IMR-90 (cell line): ENCODE measurements at regions not wholly inside any gene's neighbourhood (a gene's known extent, or its start where the extent isn't known, plus 50 kb on each side); places are given as distances from the start of the nearest gene placed in this dataset.

Experiments used
- ATAC-seq: fragments of 200-7000 bp; cut with Tn5 transposase; 2 replicates; pipeline ENCODE4 v1.9.1; 2020; ENCODE audit warnings: low read depth, mild to moderate bottlenecking, moderate library complexity
- BruUV-seq: library from RNA; stranded (reverse); fragments of 400-500 nt; replicated peaks from 2 replicates; lab custom pipeline; 2021; lab: Mats Ljungman, UMichigan
- CTCF ChIA-PET: fragments of 300-600 bp; formaldehyde crosslinking; extraction: SDS; loops from one replicate; lab custom pipeline; 2021; ENCODE audit warnings: antibody characterized with exemption; lab: Yijun Ruan, JAX
- POLR2A ChIA-PET: fragments of 300-600 bp; sonication (Branson Sonifier 250); formaldehyde crosslinking; loops from one replicate; lab custom pipeline; 2022; ENCODE audit warnings: antibody characterized with exemption; ENCODE audit not compliant: unreplicated experiment; lab: Charles Lee
- DNase-seq: peaks from one replicate; pipeline ENCODE4 v3.0.0; 2013
- H2AFZ ChIP-seq: replicated peaks from 2 replicates; pipeline ENCODE3; 2013; ENCODE audit warnings: low read length, mild to moderate bottlenecking; ENCODE audit not compliant: poor library complexity
- H2AK5ac ChIP-seq: 2 replicates; pipeline ENCODE4 v1.6.1; 2013; ENCODE audit warnings: low read depth, low read length, inconsistent platforms
- H2AK9ac ChIP-seq: replicated peaks from 2 replicates; pipeline ENCODE3; 2013; ENCODE audit warnings: mild to moderate bottlenecking, low read depth, low read length, moderate library complexity; ENCODE audit not compliant: poor library complexity
- H2BK120ac ChIP-seq: 2 replicates; pipeline ENCODE4 v1.6.1; 2013; ENCODE audit warnings: low read depth, low read length, inconsistent platforms
- H2BK15ac ChIP-seq: 3 replicates; pipeline ENCODE4 v1.6.1; 2013; ENCODE audit warnings: low read depth, low read length, inconsistent platforms
- H2BK20ac ChIP-seq: 2 replicates; pipeline ENCODE4 v1.6.1; 2013; ENCODE audit warnings: low read depth, mild to moderate bottlenecking, inconsistent platforms, low read length, moderate library complexity
- H2BK5ac ChIP-seq: 2 replicates; pipeline ENCODE4 v1.6.1; 2013; ENCODE audit warnings: mild to moderate bottlenecking, low read depth, low read length, inconsistent platforms; ENCODE audit not compliant: poor library complexity, severe bottlenecking
- H3K14ac ChIP-seq: replicated peaks from 2 replicates; pipeline ENCODE4 v1.6.1; 2013; ENCODE audit warnings: low read depth, low read length, inconsistent platforms
- H3K18ac ChIP-seq: 2 replicates; pipeline ENCODE4 v1.6.1; 2013; ENCODE audit warnings: low read depth, low read length, control low read depth
- H3K23ac ChIP-seq: 2 replicates; pipeline ENCODE4 v1.6.1; 2013; ENCODE audit warnings: low read depth, low read length, inconsistent platforms
- H3K27ac ChIP-seq: 2 replicates; pipeline ENCODE4 v1.5.1; 2013; ENCODE audit warnings: mild to moderate bottlenecking, control low read depth, low read length; ENCODE audit not compliant: insufficient read depth
- H3K27me3 ChIP-seq: 2 replicates; pipeline ENCODE4 v1.6.1; 2013; ENCODE audit warnings: low read length; ENCODE audit not compliant: control insufficient read depth, insufficient read depth
- H3K36me3 ChIP-seq: 2 replicates; pipeline ENCODE4 v1.6.1; 2013; ENCODE audit warnings: low read length, mixed read lengths; ENCODE audit not compliant: control insufficient read depth, insufficient read depth
- H3K4ac ChIP-seq: 2 replicates; pipeline ENCODE4 v1.6.1; 2013; ENCODE audit warnings: low read depth, low read length, inconsistent platforms
- H3K4me1 ChIP-seq: 2 replicates; pipeline ENCODE4 v1.6.1; 2013; ENCODE audit warnings: low read length, mixed read lengths; ENCODE audit not compliant: control insufficient read depth, insufficient read depth
- H3K4me2 ChIP-seq: 2 replicates; pipeline ENCODE4 v1.6.1; 2013; ENCODE audit warnings: low read depth, mild to moderate bottlenecking, control low read depth, low read length, moderate library complexity
- H3K4me3 ChIP-seq: 2 replicates; pipeline ENCODE4 v1.5.1; 2013; ENCODE audit warnings: low read depth, mild to moderate bottlenecking, control low read depth, low read length, moderate library complexity; ENCODE audit not compliant: insufficient read depth
- H3K56ac ChIP-seq: 2 replicates; pipeline ENCODE4 v1.6.1; 2013; ENCODE audit warnings: low read length, inconsistent platforms; ENCODE audit not compliant: insufficient read depth; ENCODE audit errors: extremely low read depth
- H3K79me1 ChIP-seq, 2 experiments: 2 replicates each; pipeline ENCODE4 v1.6.1; 2013; ENCODE audit warnings: low read length in 2 of 2, inconsistent platforms in 1 of 2, low read depth in 1 of 2
- H3K9ac ChIP-seq: 2 replicates; pipeline ENCODE4 v1.6.1; 2013; ENCODE audit warnings: low read depth, low read length, control low read depth
- H3K9me1 ChIP-seq: 2 replicates; pipeline ENCODE4 v1.6.1; 2013; ENCODE audit warnings: low read length, inconsistent platforms; ENCODE audit not compliant: insufficient read depth
- H3K9me3 ChIP-seq: 2 replicates; pipeline ENCODE4 v1.6.1; 2013; ENCODE audit warnings: low read length; ENCODE audit not compliant: control insufficient read depth, insufficient read depth
- H4K20me1 ChIP-seq: 2 replicates; pipeline ENCODE4 v1.6.1; 2013; ENCODE audit warnings: low read length, inconsistent platforms; ENCODE audit not compliant: insufficient read depth
- H4K5ac ChIP-seq: 2 replicates; pipeline ENCODE4 v1.6.1; 2013; ENCODE audit warnings: mild to moderate bottlenecking, low read depth, low read length, control low read depth
- H4K8ac ChIP-seq, 2 experiments: 2 replicates each; pipeline ENCODE4 v1.6.1; 2013; ENCODE audit warnings: low read depth in 2 of 2, low read length in 2 of 2, control low read depth in 1 of 2, inconsistent platforms in 1 of 2
- H4K91ac ChIP-seq: 2 replicates; pipeline ENCODE4 v1.6.1; 2013; ENCODE audit warnings: low read depth, low read length, inconsistent platforms; ENCODE audit not compliant: insufficient read depth
- CHD1 ChIP-seq: IDR thresholded peaks from 2 replicates; pipeline ENCODE4 v1.6.1; 2012; ENCODE audit warnings: low read depth, low read length, improper control_type of control experiment
- CTCF ChIP-seq: conservative IDR thresholded peaks from 2 replicates; pipeline ENCODE4 v1.5.1; 2012; ENCODE audit warnings: mild to moderate bottlenecking, low read depth, low read length, improper control_type of control experiment
- MAZ ChIP-seq: IDR thresholded peaks from 2 replicates; pipeline ENCODE4 v1.6.1; 2012; ENCODE audit warnings: low read depth, mild to moderate bottlenecking, low read length, improper control_type of control experiment, moderate library complexity, borderline replicate concordance
- MXI1 ChIP-seq: IDR thresholded peaks from 2 replicates; pipeline ENCODE4 v1.6.1; 2012; ENCODE audit warnings: low read depth, mild to moderate bottlenecking, low read length, moderate library complexity, borderline replicate concordance
- NFE2L2 ChIP-seq: fragments of 150-350 bp; IDR thresholded peaks from 2 replicates; pipeline ENCODE4 v1.6.1; 2016; ENCODE audit warnings: low read depth, mild to moderate bottlenecking, low read length
- POLR2A ChIP-seq: IDR thresholded peaks from 2 replicates; pipeline ENCODE4 v1.6.1; 2012; ENCODE audit warnings: mild to moderate bottlenecking, low read depth, low read length
- RAD21 ChIP-seq: IDR thresholded peaks from 2 replicates; pipeline ENCODE4 v1.6.1; 2012; ENCODE audit warnings: low read length, improper control_type of control experiment
- RFX5 ChIP-seq: IDR thresholded peaks from 2 replicates; pipeline ENCODE4 v1.8.0; 2012; ENCODE audit warnings: low read depth, mild to moderate bottlenecking, low read length, moderate library complexity
- SMC3 ChIP-seq: fragments of 150-350 bp; IDR thresholded peaks from 2 replicates; pipeline ENCODE4 v1.6.1; 2016; ENCODE audit warnings: low read depth, mild to moderate bottlenecking, antibody characterized with exemption, low read length, moderate library complexity
- USF2 ChIP-seq: fragments of 150-350 bp; IDR thresholded peaks from 2 replicates; pipeline ENCODE4 v1.6.1; 2017; ENCODE audit warnings: mild to moderate bottlenecking, antibody characterized with exemption, low read length, low read depth
- WGBS, 2 experiments: methylation state at CpG; one replicate each; pipeline versions ENCODE4 v1.1.5 to v1.1.7; 2013; ENCODE audit warnings: missing lambda C conversion rate in 2 of 2; ENCODE audit not compliant: insufficient read length in 1 of 2; ENCODE audit errors: extremely low coverage in 2 of 2; 5-methylcytosine and 5-hydroxymethylcytosine counted together
- dilution Hi-C: fragments of 300-500 bp; cut with HindIII; formaldehyde crosslinking; loops from one replicate; pipeline ENCODE4 v1.14.3; 2018; ENCODE audit warnings: low sequenced_read_pairs; ENCODE audit not compliant: unreplicated experiment
- in situ Hi-C: fragments of 300-500 bp; cut with MboI; formaldehyde crosslinking; loops from 3 replicates; pipeline ENCODE4 v1.14.3; 2019; ENCODE audit warnings: low sequenced_read_pairs, inconsistent platforms, mixed read lengths
- intact Hi-C: fragments of 100-400 bp; cut with micrococcal nuclease; formaldehyde crosslinking; loops from 2 replicates; pipeline ENCODE4 v1.10.0; 2022

GRCh38 chr14:58776516-58776915, 138.8 kb downstream of the DACT1 start:
- Histone ChIP-seq H4K91ac (no peak overlapping the region), H3K27me3 (peaks cover 6% of the 10 kb centered on the region; the same call in 1 of the 2 replicates), H3K18ac (no peak overlapping the region), H3K9me1 (0 out of 2 replicates have a peak, but pooled peaks cover 4% of the 10 kb centered on the region), H3K79me1 (no peaks in the 10 kb centered on the region), H3K27ac (no peak overlapping the region), H3K23ac (no peak overlapping the region), H2AFZ (no peak overlapping the region), H3K4ac (no peak overlapping the region), H2BK120ac (no peak overlapping the region), H3K4me3 (no peak overlapping the region), H2AK5ac (no peak overlapping the region), H2AK9ac (no peak overlapping the region), H2BK15ac (no peak overlapping the region; the same call in 2 of the 3 replicates), H4K8ac (no peak overlapping the region), H4K20me1 (no peaks in the 10 kb centered on the region), H4K5ac (no peak overlapping the region), H3K36me3 (no peaks in the 10 kb centered on the region), H3K4me2 (no peak overlapping the region), H2BK5ac (no peak overlapping the region), H3K4me1 (peaks cover 6% of the 10 kb centered on the region; the same call in 1 of the 2 replicates), H3K14ac (no peak overlapping the region), H3K9me3 (no peaks in the 10 kb centered on the region), H3K9ac (no peak overlapping the region), H3K56ac (no peak overlapping the region), H2BK20ac (no peak overlapping the region)
- TF ChIP-seq POLR2A (no peak), MXI1 (no peak), CTCF (no peak), USF2 (no peak), MAZ (no peak), CHD1 (no peak), NFE2L2 (no peak), RFX5 (no peak), SMC3 (no peak), RAD21 (no peak)
- no CpG with 5 or more reads among the region's 4 CpGs for WGBS, 2 experiments
- intact Hi-C loops (no loop called here), dilution Hi-C loops (no loop called here), in situ Hi-C loops (no loop called here)
- no peak for ATAC-seq
- no TSS peak for BruUV-seq
- ChIA-PET CTCF (no interaction called here), POLR2A (no interaction called here)
- DNase-seq: no peak
